ENCODE measurements at regions not wholly inside any gene's neighbourhood (a gene's known extent, or its start where the extent isn't known, plus 50 kb on each side); places are given as distances from the start of the nearest gene placed in this dataset.

DNA sequence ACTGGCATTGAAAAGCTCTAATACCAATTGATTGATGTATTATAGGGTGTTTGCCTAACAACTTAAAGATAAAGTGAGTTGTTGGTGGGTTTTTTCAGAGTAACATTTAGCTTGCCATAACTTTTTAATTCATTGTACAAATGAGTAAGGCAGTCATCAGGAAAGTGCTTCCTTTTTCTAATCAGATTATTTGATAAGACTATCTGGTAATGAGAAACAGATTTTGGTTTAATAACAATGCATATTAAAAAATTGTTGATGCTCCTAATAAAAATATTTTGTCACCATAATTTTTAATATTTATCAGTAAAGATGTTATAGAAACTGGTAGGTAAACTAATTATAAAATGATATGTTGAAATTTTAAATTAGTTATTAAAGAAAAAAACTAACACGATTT, 51.3 kb downstream of the BLTP1 start:
- DNase-seq, result no peak
- H3K4me3 Mint-ChIP-seq, result no peak overlapping the region
- no peak overlapping the region for H3K27ac Mint-ChIP-seq
- no peaks in the 10 kb centered on the region for H3K9me3 Mint-ChIP-seq
- CTCF ChIA-PET, result no interaction called here
- no peaks in the 10 kb centered on the region for H3K27me3 Mint-ChIP-seq
- H3K36me3 Mint-ChIP-seq, result peaks cover 37% of the 10 kb centered on the region
- H3K4me1 Mint-ChIP-seq, result no peaks in the 10 kb centered on the region

- no peaks in the 10 kb centered on the region for H3K4me1 Mint-ChIP-seq
- no peaks in the 10 kb centered on the region for H3K27me3 Mint-ChIP-seq
Measured at GRCh38 chr4:122205687-122206086, 53.6 kb downstream of the BLTP1 start.

GRCh38 chr4:122212880-122213279, 60.7 kb downstream of the BLTP1 start:
- no peak overlapping the region for H3K4me3 Mint-ChIP-seq
- peaks cover 12% of the 10 kb centered on the region for H3K4me1 Mint-ChIP-seq
- H3K9me3 Mint-ChIP-seq, result no peaks in the 10 kb centered on the region
- CTCF ChIA-PET, result interaction anchor here (0.6 kb wide), 1 partner anchor 486 kb away, joined by 3 read pairs; no protein-coding TSS in a partner anchor
- DNase-seq, result no peak
- no peak overlapping the region for H3K27ac Mint-ChIP-seq
- H3K27me3 Mint-ChIP-seq, result no peaks in the 10 kb centered on the region
- peaks cover 50% of the 10 kb centered on the region for H3K36me3 Mint-ChIP-seq

More at GRCh38 chr4:122205687-122206086, 53.6 kb downstream of the BLTP1 start:
- H3K27ac Mint-ChIP-seq, result no peak overlapping the region
- CTCF ChIA-PET, result no interaction called here
- no peak for DNase-seq
- no peak overlapping the region for H3K4me3 Mint-ChIP-seq
- no peaks in the 10 kb centered on the region for H3K9me3 Mint-ChIP-seq
- H3K36me3 Mint-ChIP-seq, result peaks cover 38% of the 10 kb centered on the region

- H3K36me3 Mint-ChIP-seq, result peaks cover 36% of the 10 kb centered on the region
- CTCF ChIA-PET, result interaction anchor here (1.0 to 1.5 kb wide), 3 partner anchors 13 to 359 kb away, joined by 3 to 5 read pairs (median 3); no protein-coding TSS in a partner anchor
- no peaks in the 10 kb centered on the region for H3K27me3 Mint-ChIP-seq
- peaks cover 9% of the 10 kb centered on the region for H3K4me1 Mint-ChIP-seq
- H3K27ac Mint-ChIP-seq, result no peak overlapping the region
- no peak overlapping the region for H3K4me3 Mint-ChIP-seq
- H3K9me3 Mint-ChIP-seq, result no peaks in the 10 kb centered on the region
- DNase-seq, result no peak
Measured at GRCh38 chr4:122218762-122219161, 66.6 kb downstream of the BLTP1 start.

GRCh38 chr4:122219356-122219755, 67.2 kb downstream of the BLTP1 start:
- Mint-ChIP-seq H3K27ac (no peak overlapping the region), H3K4me3 (no peak overlapping the region), H3K27me3 (no peaks in the 10 kb centered on the region), H3K9me3 (no peaks in the 10 kb centered on the region), H3K4me1 (peaks cover 9% of the 10 kb centered on the region), H3K36me3 (peaks cover 36% of the 10 kb centered on the region)
- CTCF ChIA-PET, result interaction anchor here (1.3 to 1.5 kb wide), 2 partner anchors 321 to 358 kb away, joined by 3 to 5 read pairs; no protein-coding TSS in a partner anchor
- DNase-seq, result no peak

DNA sequence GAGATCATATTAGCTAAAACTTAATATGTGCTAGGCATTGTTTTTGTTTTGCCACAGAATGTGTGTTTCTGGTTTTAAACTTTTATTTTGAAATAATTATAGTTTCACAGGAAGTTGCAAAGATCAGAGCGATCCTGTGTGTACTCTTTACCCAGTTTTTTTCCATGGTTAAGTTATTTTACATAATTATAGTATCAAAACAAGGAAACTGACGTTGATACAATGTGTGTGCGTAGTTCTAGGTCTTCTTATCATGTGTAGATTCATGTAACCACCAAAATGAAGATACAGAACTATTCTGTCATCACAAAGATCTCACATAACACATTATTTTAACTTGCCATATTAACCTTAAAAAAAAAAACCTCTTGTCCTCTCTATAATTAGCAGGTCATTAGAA, 69.2 kb downstream of the BLTP1 start:
- H3K36me3 Mint-ChIP-seq, result peaks cover 27% of the 10 kb centered on the region
- H3K4me3 Mint-ChIP-seq, result no peak overlapping the region
- H3K9me3 Mint-ChIP-seq, result no peaks in the 10 kb centered on the region
- no peaks in the 10 kb centered on the region for H3K27me3 Mint-ChIP-seq
- DNase-seq, result no peak
- no peak overlapping the region for H3K27ac Mint-ChIP-seq
- peaks cover 9% of the 10 kb centered on the region for H3K4me1 Mint-ChIP-seq
- CTCF ChIA-PET, result interaction anchor here (1.6 kb wide), 1 partner anchor 314 kb away, joined by 3 read pairs; no protein-coding TSS in a partner anchor

GRCh38 chr4:122224348-122224747, 72.2 kb downstream of the BLTP1 start:
- CTCF ChIA-PET, result interaction anchor here (0.9 to 1.2 kb wide), 2 partner anchors 324 to 353 kb away, joined by 3 to 7 read pairs; no protein-coding TSS in a partner anchor
- Mint-ChIP-seq H3K4me1 (peaks cover 2% of the 10 kb centered on the region), H3K36me3 (peaks cover 17% of the 10 kb centered on the region), H3K27ac (no peak overlapping the region), H3K9me3 (no peaks in the 10 kb centered on the region), H3K4me3 (no peak overlapping the region), H3K27me3 (no peaks in the 10 kb centered on the region)
- peak; percentile 41 for DNase-seq

- no peak overlapping the region for H3K27ac Mint-ChIP-seq
- CTCF ChIA-PET, result no interaction called here
- H3K4me3 Mint-ChIP-seq, result no peak overlapping the region
- H3K9me3 Mint-ChIP-seq, result no peaks in the 10 kb centered on the region
- no peaks in the 10 kb centered on the region for H3K4me1 Mint-ChIP-seq
- no peaks in the 10 kb centered on the region for H3K27me3 Mint-ChIP-seq
- no peak for DNase-seq
- peaks cover 16% of the 10 kb centered on the region for H3K36me3 Mint-ChIP-seq
Measured at GRCh38 chr4:122227202-122227601, 75.1 kb downstream of the BLTP1 start.

DNA sequence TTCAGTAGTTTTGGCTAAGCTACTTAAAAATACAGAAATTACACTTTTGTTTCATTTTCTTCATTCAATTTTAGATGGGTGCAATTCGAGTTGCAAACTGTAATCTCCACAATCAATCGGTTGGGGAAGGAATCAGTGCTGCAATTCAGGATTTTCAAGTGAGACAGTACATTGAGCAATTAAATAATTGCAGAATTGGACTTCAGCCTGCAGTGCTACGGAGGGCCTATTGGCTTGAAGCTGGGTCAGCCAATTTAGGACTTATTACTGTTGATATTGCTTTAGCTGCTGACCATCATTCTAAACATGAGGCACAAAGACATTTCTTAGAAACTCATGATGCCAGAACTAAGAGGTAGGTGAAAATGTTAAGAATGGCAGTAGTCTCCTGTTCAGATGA, 77.7 kb downstream of the BLTP1 start:
- H3K36me3 Mint-ChIP-seq, result peaks cover 15% of the 10 kb centered on the region
- H3K27ac Mint-ChIP-seq, result no peak overlapping the region
- CTCF ChIA-PET, result no interaction called here
- peaks cover 2% of the 10 kb centered on the region for H3K4me1 Mint-ChIP-seq
- no peak for DNase-seq
- H3K4me3 Mint-ChIP-seq, result no peak overlapping the region
- no peaks in the 10 kb centered on the region for H3K9me3 Mint-ChIP-seq
- H3K27me3 Mint-ChIP-seq, result no peaks in the 10 kb centered on the region

DNA sequence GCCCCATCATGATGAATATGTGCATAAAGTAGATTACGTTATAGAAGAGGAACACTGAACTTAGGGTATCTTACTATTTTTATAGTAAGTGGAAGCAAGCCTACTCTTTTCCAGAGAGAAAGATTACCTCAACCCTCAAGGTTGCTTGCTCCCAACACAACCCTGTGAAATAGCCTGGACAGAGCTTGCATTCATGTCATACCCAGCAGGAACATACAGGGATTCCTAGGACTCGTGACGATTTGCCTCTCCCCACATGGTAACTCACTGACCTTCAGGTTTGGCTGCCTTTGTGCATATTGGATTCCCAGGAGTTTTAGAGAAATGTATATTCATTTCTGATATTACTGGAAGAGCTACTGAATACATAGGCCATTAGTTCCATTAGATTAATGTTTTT, 80.5 kb downstream of the BLTP1 start:
- CTCF ChIA-PET, result no interaction called here
- Mint-ChIP-seq H3K9me3 (no peaks in the 10 kb centered on the region), H3K27ac (no peak overlapping the region), H3K4me3 (no peak overlapping the region), H3K36me3 (peaks cover 24% of the 10 kb centered on the region), H3K4me1 (peaks cover 2% of the 10 kb centered on the region), H3K27me3 (no peaks in the 10 kb centered on the region)
- DNase-seq, result no peak

DNA sequence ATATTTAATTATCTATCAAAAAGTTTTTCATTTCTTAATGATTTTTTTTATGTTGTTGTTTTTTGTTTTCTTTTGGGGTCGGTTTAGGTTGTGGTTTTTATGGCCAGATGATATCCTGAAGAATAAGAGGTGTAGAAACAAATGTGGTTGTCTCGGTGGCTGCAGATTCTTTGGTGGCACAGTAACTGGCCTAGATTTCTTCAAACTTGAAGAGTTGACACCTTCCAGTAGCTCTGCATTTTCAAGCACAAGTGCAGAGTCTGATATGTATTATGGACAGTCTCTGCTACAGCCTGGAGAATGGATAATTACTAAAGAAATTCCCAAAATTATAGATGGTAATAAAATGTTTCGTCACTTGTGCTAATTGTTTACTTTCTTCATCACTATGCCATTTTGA, 82.6 kb downstream of the BLTP1 start:
- CTCF ChIA-PET, result no interaction called here
- no peaks in the 10 kb centered on the region for H3K27me3 Mint-ChIP-seq
- DNase-seq, result no peak
- no peak overlapping the region for H3K4me3 Mint-ChIP-seq
- no peak overlapping the region for H3K27ac Mint-ChIP-seq
- peaks cover 33% of the 10 kb centered on the region for H3K36me3 Mint-ChIP-seq
- no peaks in the 10 kb centered on the region for H3K9me3 Mint-ChIP-seq
- H3K4me1 Mint-ChIP-seq, result peaks cover 2% of the 10 kb centered on the region

GRCh38 chr4:122243785-122244184, 91.7 kb downstream of the BLTP1 start:
- H3K4me1 Mint-ChIP-seq, result no peaks in the 10 kb centered on the region
- no peak for DNase-seq
- H3K27me3 Mint-ChIP-seq, result no peaks in the 10 kb centered on the region
- peaks cover 36% of the 10 kb centered on the region for H3K36me3 Mint-ChIP-seq
- H3K27ac Mint-ChIP-seq, result no peak overlapping the region
- H3K4me3 Mint-ChIP-seq, result no peak overlapping the region
- H3K9me3 Mint-ChIP-seq, result no peaks in the 10 kb centered on the region
- CTCF ChIA-PET, result interaction anchor here (0.6 kb wide), 1 partner anchor 35 kb away, joined by 4 read pairs; no protein-coding TSS in a partner anchor

- CTCF ChIA-PET, result no interaction called here
- no peak overlapping the region for H3K4me3 Mint-ChIP-seq
- H3K36me3 Mint-ChIP-seq, result peaks cover 30% of the 10 kb centered on the region
- no peaks in the 10 kb centered on the region for H3K4me1 Mint-ChIP-seq
- H3K9me3 Mint-ChIP-seq, result no peaks in the 10 kb centered on the region
- H3K27me3 Mint-ChIP-seq, result no peaks in the 10 kb centered on the region
- no peak overlapping the region for H3K27ac Mint-ChIP-seq
- DNase-seq, result no peak
Measured at GRCh38 chr4:122244764-122245163, 92.6 kb downstream of the BLTP1 start.

DNA sequence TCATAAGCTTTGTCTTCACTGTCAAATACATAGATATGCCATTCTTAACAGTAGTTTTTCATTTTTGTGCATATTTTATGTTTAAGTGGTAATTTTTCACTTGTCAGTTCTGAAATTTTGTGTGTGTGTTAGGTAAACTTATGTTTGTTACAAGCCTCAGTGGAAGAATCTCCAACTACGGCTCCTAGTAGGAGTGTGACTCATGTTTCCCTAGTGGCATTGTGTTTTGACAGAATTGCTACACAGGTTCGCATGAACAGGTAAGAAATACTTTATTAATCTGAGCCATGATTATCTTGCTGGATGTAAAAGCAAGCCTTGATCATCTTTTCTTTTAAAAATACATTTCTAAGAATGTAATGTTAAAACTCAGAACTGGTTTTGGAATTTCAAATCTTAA, 94.4 kb downstream of the BLTP1 start:
- Mint-ChIP-seq H3K9me3 (no peaks in the 10 kb centered on the region), H3K4me1 (no peaks in the 10 kb centered on the region), H3K36me3 (peaks cover 23% of the 10 kb centered on the region), H3K4me3 (no peak overlapping the region), H3K27ac (no peak overlapping the region), H3K27me3 (no peaks in the 10 kb centered on the region)
- CTCF ChIA-PET, result interaction anchor here (1.1 kb wide), 1 partner anchor 331 kb away, joined by 3 read pairs; no protein-coding TSS in a partner anchor
- DNase-seq, result no peak

DNA sequence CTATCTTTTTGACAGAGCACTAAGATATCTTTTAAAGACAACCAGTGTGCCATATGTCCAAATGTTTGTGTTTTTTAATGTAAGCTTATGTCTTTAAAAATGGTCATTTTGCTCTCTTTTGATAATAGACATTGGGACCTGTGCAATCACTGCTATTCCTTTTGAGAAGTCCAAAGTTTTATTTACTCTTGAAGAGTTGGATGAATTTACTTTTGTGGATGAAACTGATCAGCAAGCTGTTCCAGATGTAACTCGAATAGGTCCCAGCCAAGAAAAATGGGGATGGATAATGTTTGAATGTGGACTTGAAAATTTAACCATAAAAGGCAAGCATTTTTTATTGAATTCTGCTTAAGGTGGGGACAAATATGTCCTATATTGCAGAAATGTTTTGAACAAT, 97.2 kb downstream of the BLTP1 start:
- Mint-ChIP-seq H3K4me1 (no peaks in the 10 kb centered on the region), H3K27me3 (no peaks in the 10 kb centered on the region), H3K27ac (no peak overlapping the region), H3K4me3 (no peak overlapping the region), H3K36me3 (peaks cover 40% of the 10 kb centered on the region), H3K9me3 (no peaks in the 10 kb centered on the region)
- CTCF ChIA-PET, result no interaction called here
- no peak for DNase-seq

- DNase-seq, result no peak
- CTCF ChIA-PET, result no interaction called here
- H3K9me3 Mint-ChIP-seq, result no peaks in the 10 kb centered on the region
- H3K27me3 Mint-ChIP-seq, result no peaks in the 10 kb centered on the region
- H3K4me3 Mint-ChIP-seq, result no peak overlapping the region
- H3K4me1 Mint-ChIP-seq, result no peaks in the 10 kb centered on the region
- peaks cover 49% of the 10 kb centered on the region for H3K36me3 Mint-ChIP-seq
- no peak overlapping the region for H3K27ac Mint-ChIP-seq
Measured at GRCh38 chr4:122252584-122252983, 100.5 kb downstream of the BLTP1 start.
